ENCODE measurements at regions not wholly inside any gene's neighbourhood (a gene's known extent, or its start where the extent isn't known, plus 50 kb on each side); places are given as distances from the start of the nearest gene placed in this dataset.
"Not testable (repeated sequence)": the region's sequence is repeated elsewhere in the genome, so short reads cannot be mapped to it uniquely, and the experiment has no call there.

DNA sequence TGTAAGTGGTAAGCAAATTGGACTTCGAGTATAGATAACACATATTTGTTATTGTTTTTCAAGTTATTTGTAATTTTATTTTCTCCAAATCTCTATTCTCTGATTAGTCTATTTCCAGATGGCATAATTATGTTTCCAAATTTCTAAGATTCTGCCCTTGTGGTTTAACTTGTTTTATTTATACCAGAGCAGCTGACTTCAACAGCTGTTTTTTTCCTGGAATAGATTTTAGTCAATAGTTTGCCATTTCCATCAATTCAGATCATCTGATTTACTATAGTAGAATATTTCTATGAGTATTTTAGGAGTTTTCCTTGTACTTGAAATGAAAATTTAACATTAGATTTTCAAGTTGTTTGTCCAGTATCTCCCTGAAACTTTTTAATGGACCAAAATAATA is 848.7 kb upstream of the MIR17HG start:
- no peak for TF ChIP-seq CTCF (IDR thresholded peaks at IDR 0.05)
- Histone ChIP-seq H3K27ac (no peak overlapping the region), H3K36me3 (no peaks in the 10 kb centered on the region), H3K9me3 (no peaks in the 10 kb centered on the region), H3K4me3 (no peak overlapping the region), H3K4me1 (no peaks in the 10 kb centered on the region), H3K27me3 (ENCODE audit: low read depth) (no peaks in the 10 kb centered on the region)
- intact Hi-C loops (cut with DNase I), result no loop called here
- DNase-seq (no peak), ATAC-seq (no peak)

GRCh38 chr13:90500569-90500968 is 846.9 kb upstream of the MIR17HG start:
- H3K36me3 ChIP-seq, result no peaks in the 10 kb centered on the region
- H3K27me3 ChIP-seq (ENCODE audit: low read depth), result no peaks in the 10 kb centered on the region
- no peak for ATAC-seq
- no peak overlapping the region for H3K4me3 ChIP-seq
- H3K27ac ChIP-seq, result no peak overlapping the region
- no peak for TF ChIP-seq CTCF (IDR thresholded peaks at IDR 0.05)
- intact Hi-C loops (cut with DNase I), result no loop called here
- H3K9me3 ChIP-seq, result no peaks in the 10 kb centered on the region
- no peak for DNase-seq
- no peaks in the 10 kb centered on the region for H3K4me1 ChIP-seq

- Histone ChIP-seq H3K36me3 (no peaks in the 10 kb centered on the region), H3K4me3 (no peak overlapping the region), H3K9me3 (no peaks in the 10 kb centered on the region), H3K4me1 (no peaks in the 10 kb centered on the region), H3K27ac (no peak overlapping the region), H3K27me3 (ENCODE audit: low read depth) (no peaks in the 10 kb centered on the region)
- ATAC-seq (no peak), DNase-seq (no peak)
- intact Hi-C loops (cut with DNase I), result no loop called here
- no peak for TF ChIP-seq CTCF (IDR thresholded peaks at IDR 0.05)
Observed at GRCh38 chr13:90502153-90502552, 845.3 kb upstream of the MIR17HG start.

- H3K27me3 ChIP-seq (ENCODE audit: low read depth), result no peaks in the 10 kb centered on the region
- DNase-seq (no peak), ATAC-seq (no peak)
- H3K27ac ChIP-seq, result no peak overlapping the region
- H3K4me1 ChIP-seq, result no peaks in the 10 kb centered on the region
- H3K4me3 ChIP-seq, result no peak overlapping the region
- H3K36me3 ChIP-seq, result no peaks in the 10 kb centered on the region
- H3K9me3 ChIP-seq, result no peaks in the 10 kb centered on the region
- no peak for TF ChIP-seq CTCF (IDR thresholded peaks at IDR 0.05)
- intact Hi-C loops (cut with DNase I), result no loop called here
Observed at GRCh38 chr13:90502762-90503161, 844.7 kb upstream of the MIR17HG start.

GRCh38 chr13:90510319-90510718 is 837.2 kb upstream of the MIR17HG start:
- intact Hi-C loops (cut with DNase I), result no loop called here
- Histone ChIP-seq H3K36me3 (no peaks in the 10 kb centered on the region), H3K4me1 (no peaks in the 10 kb centered on the region), H3K27me3 (ENCODE audit: low read depth) (no peaks in the 10 kb centered on the region), H3K9me3 (no peaks in the 10 kb centered on the region), H3K27ac (no peak overlapping the region), H3K4me3 (no peak overlapping the region)
- ATAC-seq (no peak), DNase-seq (no peak)
- no peak for TF ChIP-seq CTCF (IDR thresholded peaks at IDR 0.05)

- DNase-seq, result no peak
- no peaks in the 10 kb centered on the region for H3K36me3 ChIP-seq
- no peaks in the 10 kb centered on the region for H3K27me3 ChIP-seq (ENCODE audit: low read depth)
- no peak for TF ChIP-seq CTCF (IDR thresholded peaks at IDR 0.05)
- intact Hi-C loops (cut with DNase I), result no loop called here
- ATAC-seq, result no peak
- H3K27ac ChIP-seq, result no peak overlapping the region
- H3K4me3 ChIP-seq, result no peak overlapping the region
- H3K4me1 ChIP-seq, result no peaks in the 10 kb centered on the region
- no peaks in the 10 kb centered on the region for H3K9me3 ChIP-seq
Observed at GRCh38 chr13:90511903-90512302, 835.6 kb upstream of the MIR17HG start.

- H3K4me1 ChIP-seq; H3K27me3 ChIP-seq (ENCODE audit: low read depth); H3K4me3 ChIP-seq; ATAC-seq; H3K36me3 ChIP-seq; H3K27ac ChIP-seq; DNase-seq; H3K9me3 ChIP-seq; intact Hi-C loops (cut with DNase I): not testable (repeated sequence)
Observed at GRCh38 chr13:90514712-90515111, 832.8 kb upstream of the MIR17HG start.

All from lower lobe of right lung (tissue), 2 donors.